ENCODE measurements at regions not wholly inside any gene's neighbourhood (a gene's known extent, or its start where the extent isn't known, plus 50 kb on each side); places are given as distances from the start of the nearest gene placed in this dataset.

DNA sequence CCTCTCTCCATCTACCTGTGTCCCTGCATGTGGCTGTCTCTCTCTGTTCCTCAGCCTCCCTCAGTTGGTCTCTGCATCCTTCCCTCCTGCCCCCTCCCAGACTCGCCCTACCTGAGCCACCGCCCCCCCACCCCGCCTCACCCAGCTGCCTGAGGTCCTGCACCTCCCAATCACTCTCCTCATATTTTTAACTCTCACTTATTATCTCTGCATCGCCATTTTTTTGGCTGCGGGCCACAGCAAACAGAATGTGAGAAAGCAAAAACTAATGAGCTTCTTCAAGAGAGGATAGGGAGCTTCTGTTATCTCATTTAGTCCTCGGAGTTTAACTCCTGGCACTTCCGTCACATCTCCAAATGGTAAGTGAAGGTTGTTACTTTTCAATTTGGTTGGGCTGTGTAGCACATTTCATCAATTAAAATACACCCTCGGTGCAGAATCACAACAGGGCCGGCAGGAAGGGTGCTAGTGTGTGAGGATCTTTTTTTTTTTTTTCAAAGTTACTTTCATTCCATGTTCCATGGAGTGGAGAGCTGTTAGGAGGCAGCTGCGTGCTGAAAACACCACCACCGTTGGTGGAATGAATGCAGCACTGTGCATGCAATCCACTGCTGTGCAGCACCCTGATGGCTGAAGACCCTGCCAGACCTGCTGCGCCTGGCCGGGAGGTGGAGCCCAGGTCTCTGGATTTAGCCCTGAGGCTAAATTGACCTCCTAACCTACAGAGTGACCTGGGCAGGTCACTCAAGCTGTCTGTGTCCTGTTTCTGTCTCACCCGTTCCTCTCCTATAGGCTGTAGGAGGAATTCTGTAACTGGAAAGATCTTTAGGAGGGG is 157.2 kb upstream of the NFIA start:
- Histone ChIP-seq H3K9me2 (replicated peaks; ENCODE audit: insufficient read depth, low read length) (no peaks in the 10 kb centered on the region), H3K27me3 (ENCODE audit: low read length) (no peaks in the 10 kb centered on the region)

DNA sequence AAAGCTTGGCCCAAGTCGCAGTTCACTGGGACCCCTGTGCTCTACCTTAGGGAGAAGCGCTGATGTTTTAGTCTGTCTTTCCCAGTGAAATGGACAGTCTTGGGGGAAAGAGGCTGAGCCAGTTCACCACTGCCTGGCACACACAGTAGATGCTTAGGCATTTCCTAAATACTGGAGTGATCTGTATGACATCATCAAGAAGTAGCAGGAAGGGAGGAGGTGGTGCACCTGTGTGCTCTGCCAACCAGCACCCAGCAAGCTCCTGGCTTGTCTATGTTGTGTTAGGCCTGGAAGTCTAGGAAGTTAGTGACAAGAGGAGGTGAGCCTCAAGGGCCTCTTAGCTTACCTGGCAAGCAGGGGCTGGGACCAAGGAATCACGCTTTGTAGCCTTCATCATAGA is 158.2 kb upstream of the NFIA start:
- H3F3A ChIP-seq (ENCODE audit: insufficient read depth), result no peaks in the 10 kb centered on the region
- no peaks in the 10 kb centered on the region for H4K20me1 ChIP-seq (ENCODE audit: low read depth, low read length)
- no peaks in the 10 kb centered on the region for H3K9me2 ChIP-seq (replicated peaks; ENCODE audit: insufficient read depth, low read length)
- H3K9me3 ChIP-seq (ENCODE audit: insufficient read depth, low read length), result no peaks in the 10 kb centered on the region
- H3K9ac ChIP-seq (ENCODE audit: low read length), result no peak overlapping the region
- no peaks in the 10 kb centered on the region for H3K27me3 ChIP-seq (ENCODE audit: low read length)
- no peaks in the 10 kb centered on the region for H3K79me2 ChIP-seq (ENCODE audit: insufficient read depth, low read length)
- H3K36me3 ChIP-seq (ENCODE audit: low read length), result no peaks in the 10 kb centered on the region
- no peak overlapping the region for H3K27ac ChIP-seq (ENCODE audit: low read depth, low read length)
- no peak overlapping the region for H2AFZ ChIP-seq (ENCODE audit: low read depth, low read length, severe bottlenecking)
- no peak overlapping the region for H3K4me2 ChIP-seq (ENCODE audit: low read depth, low read length, poor library complexity, severe bottlenecking)
- H3K4me3 ChIP-seq (ENCODE audit: insufficient read depth, low read length, poor library complexity, severe bottlenecking), result no peak overlapping the region
- TF ChIP-seq, protein P1, sequence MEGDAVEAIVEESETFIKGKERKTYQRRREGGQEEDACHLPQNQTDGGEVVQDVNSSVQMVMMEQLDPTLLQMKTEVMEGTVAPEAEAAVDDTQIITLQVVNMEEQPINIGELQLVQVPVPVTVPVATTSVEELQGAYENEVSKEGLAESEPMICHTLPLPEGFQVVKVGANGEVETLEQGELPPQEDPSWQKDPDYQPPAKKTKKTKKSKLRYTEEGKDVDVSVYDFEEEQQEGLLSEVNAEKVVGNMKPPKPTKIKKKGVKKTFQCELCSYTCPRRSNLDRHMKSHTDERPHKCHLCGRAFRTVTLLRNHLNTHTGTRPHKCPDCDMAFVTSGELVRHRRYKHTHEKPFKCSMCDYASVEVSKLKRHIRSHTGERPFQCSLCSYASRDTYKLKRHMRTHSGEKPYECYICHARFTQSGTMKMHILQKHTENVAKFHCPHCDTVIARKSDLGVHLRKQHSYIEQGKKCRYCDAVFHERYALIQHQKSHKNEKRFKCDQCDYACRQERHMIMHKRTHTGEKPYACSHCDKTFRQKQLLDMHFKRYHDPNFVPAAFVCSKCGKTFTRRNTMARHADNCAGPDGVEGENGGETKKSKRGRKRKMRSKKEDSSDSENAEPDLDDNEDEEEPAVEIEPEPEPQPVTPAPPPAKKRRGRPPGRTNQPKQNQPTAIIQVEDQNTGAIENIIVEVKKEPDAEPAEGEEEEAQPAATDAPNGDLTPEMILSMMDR (IDR thresholded peaks at IDR 0.05; ENCODE audit: insufficient read depth, low read length, poor library complexity, severe bottlenecking), result no peak
- TF ChIP-seq EZH2phosphoT487 (conservative IDR thresholded peaks at IDR 0.05; ENCODE audit: low read length), result no peak

More for the DNA sequence above, 157.2 kb upstream of the NFIA start:
- TF ChIP-seq EZH2phosphoT487 (conservative IDR thresholded peaks at IDR 0.05; ENCODE audit: low read length), result no peak
- TF ChIP-seq, protein P1 (IDR thresholded peaks at IDR 0.05; ENCODE audit: insufficient read depth, low read length, poor library complexity, severe bottlenecking), result no peak
- Histone ChIP-seq H3K27ac (ENCODE audit: low read depth, low read length) (no peak overlapping the region), H3K36me3 (ENCODE audit: low read length) (no peaks in the 10 kb centered on the region), H4K20me1 (ENCODE audit: low read depth, low read length) (no peaks in the 10 kb centered on the region), H3K9me3 (ENCODE audit: insufficient read depth, low read length) (no peaks in the 10 kb centered on the region), H3F3A (ENCODE audit: insufficient read depth) (no peaks in the 10 kb centered on the region), H3K79me2 (ENCODE audit: insufficient read depth, low read length) (no peaks in the 10 kb centered on the region), H3K4me3 (ENCODE audit: insufficient read depth, low read length, poor library complexity, severe bottlenecking) (no peak overlapping the region), H2AFZ (ENCODE audit: low read depth, low read length, severe bottlenecking) (no peak overlapping the region), H3K9ac (ENCODE audit: low read length) (no peak overlapping the region), H3K4me2 (ENCODE audit: low read depth, low read length, poor library complexity, severe bottlenecking) (no peak overlapping the region)

DNA sequence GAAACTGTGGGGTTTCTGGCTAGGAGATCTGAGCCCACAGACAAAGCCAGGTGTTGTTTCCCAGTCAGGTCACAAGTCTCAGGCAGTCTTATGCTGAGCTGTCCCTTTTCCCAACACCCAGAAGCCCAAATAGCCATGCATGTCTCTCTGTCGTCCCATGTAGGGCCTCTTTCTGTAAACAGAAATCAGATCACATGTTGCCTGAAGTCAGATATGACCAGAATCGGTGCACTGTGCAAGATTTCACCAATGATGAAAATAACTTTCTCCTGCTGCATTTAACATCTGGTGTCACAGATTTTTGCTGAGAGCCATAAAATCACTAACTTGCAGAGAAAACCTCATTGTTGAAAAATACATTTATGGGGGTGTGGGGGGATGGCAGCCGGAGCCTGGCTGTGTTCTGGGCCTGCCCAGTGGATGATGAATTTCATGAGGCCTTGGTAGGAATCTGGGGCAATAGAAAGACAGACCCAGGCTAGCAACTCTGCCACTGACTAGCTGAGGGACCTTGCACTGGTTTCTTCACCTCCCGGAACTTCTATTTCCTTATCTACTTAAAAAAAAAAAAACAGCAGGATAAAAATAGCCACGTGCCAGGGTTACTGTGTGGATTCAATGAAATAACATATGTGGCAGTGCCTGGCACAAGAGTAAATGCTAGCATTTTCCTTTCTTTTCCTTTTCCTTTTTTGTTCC is 158.8 kb upstream of the NFIA start:
- TF ChIP-seq, protein P1 (IDR thresholded peaks at IDR 0.05; ENCODE audit: insufficient read depth, low read length, poor library complexity, severe bottlenecking), result no peak
- no peak for TF ChIP-seq EZH2phosphoT487 (conservative IDR thresholded peaks at IDR 0.05; ENCODE audit: low read length)
- H3F3A ChIP-seq (ENCODE audit: insufficient read depth), result no peaks in the 10 kb centered on the region
- no peak overlapping the region for H3K4me2 ChIP-seq (ENCODE audit: low read depth, low read length, poor library complexity, severe bottlenecking)
- H3K9me2 ChIP-seq (replicated peaks; ENCODE audit: insufficient read depth, low read length), result no peaks in the 10 kb centered on the region
- no peaks in the 10 kb centered on the region for H4K20me1 ChIP-seq (ENCODE audit: low read depth, low read length)
- H2AFZ ChIP-seq (ENCODE audit: low read depth, low read length, severe bottlenecking), result no peak overlapping the region
- H3K9ac ChIP-seq (ENCODE audit: low read length), result no peak overlapping the region
- H3K36me3 ChIP-seq (ENCODE audit: low read length), result no peaks in the 10 kb centered on the region
- H3K4me3 ChIP-seq (ENCODE audit: insufficient read depth, low read length, poor library complexity, severe bottlenecking), result no peak overlapping the region
- no peaks in the 10 kb centered on the region for H3K9me3 ChIP-seq (ENCODE audit: insufficient read depth, low read length)
- no peak overlapping the region for H3K27ac ChIP-seq (ENCODE audit: low read depth, low read length)
- H3K79me2 ChIP-seq (ENCODE audit: insufficient read depth, low read length), result no peaks in the 10 kb centered on the region
- H3K27me3 ChIP-seq (ENCODE audit: low read length), result no peaks in the 10 kb centered on the region

All from SU-DHL-6 (cell line).